HG03066 (cell line): ENCODE measurements at regions not wholly inside any gene's neighbourhood (a gene's known extent, or its start where the extent isn't known, plus 50 kb on each side); places are given as distances from the start of the nearest gene placed in this dataset.
"Not testable (repeated sequence)": the region's sequence is repeated elsewhere in the genome, so short reads cannot be mapped to it uniquely, and the experiment has no call there.

Experiments
- ATAC-seq: cut with Tn5 transposase; IDR thresholded peaks from one replicate; pipeline ENCODE4 v1.9.1; 2021; ENCODE audit warnings: low read depth; ENCODE audit not compliant: unreplicated experiment

DNA sequence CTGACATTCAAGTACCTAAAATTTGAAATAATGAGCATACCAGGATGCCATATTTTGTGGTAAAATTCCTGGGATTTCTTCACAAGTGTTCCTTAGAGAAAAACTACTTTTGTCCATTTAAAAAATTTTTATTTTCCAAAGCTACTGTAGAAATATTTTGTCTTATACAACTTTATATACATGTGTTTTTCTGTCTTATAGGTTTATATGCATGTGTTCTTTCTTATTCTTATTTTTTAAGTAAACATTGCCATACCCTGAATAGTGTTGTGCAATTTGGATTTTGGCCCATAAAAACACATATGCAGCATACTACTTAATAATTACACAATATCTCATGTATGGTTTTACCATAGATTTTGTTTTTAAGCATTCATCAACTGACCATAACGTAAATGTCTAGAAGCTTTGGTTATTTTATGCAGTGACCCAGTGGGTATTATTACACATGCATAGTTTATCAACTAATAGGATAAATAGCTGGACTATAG lies 1107.4 kb upstream of the SEL1L start:
- ATAC-seq = no peak

DNA sequence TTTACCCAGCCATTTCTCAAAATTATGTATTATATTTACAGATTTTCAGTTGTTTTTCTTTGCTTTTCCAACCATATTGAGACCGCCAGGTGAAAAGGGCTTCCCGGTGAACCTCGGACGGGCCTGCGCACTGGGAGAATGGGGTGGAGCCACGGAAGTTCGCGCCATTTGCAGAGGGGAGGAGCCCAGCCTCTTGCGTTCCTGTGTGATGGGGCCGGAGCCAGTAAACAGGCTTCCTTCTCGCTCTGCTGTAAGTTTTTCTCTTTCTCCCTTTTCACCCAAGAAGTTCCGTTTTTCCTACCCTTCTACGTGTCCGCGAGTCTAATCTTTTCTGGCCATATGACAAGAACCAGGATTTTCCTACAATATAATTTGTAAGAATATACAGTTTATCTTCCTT lies 1108.8 kb upstream of the SEL1L start:
- peak; percentile 97 for ATAC-seq

GRCh38 chr14:82647088-82647810 lies 1113.6 kb upstream of the SEL1L start:
- no peak for ATAC-seq

DNA sequence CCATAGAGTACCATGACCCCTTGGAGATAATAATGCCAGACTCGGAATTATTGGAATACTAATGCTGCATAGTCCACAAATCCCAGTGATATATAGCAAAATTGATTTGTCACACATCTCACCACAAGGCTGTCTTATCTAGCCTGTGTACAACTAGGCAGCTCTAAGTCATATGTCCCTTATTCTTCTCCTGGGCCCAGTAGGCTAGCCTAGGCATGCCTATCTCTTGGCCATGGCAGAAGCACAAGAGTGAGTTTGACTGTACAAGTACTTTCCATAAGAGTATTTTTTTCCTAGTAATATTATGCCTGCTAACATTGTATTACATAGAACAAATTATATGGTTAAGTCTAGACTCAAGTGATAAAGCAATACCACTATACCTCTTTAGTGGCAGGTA lies 1122.1 kb upstream of the SEL1L start:
- no peak for ATAC-seq

DNA sequence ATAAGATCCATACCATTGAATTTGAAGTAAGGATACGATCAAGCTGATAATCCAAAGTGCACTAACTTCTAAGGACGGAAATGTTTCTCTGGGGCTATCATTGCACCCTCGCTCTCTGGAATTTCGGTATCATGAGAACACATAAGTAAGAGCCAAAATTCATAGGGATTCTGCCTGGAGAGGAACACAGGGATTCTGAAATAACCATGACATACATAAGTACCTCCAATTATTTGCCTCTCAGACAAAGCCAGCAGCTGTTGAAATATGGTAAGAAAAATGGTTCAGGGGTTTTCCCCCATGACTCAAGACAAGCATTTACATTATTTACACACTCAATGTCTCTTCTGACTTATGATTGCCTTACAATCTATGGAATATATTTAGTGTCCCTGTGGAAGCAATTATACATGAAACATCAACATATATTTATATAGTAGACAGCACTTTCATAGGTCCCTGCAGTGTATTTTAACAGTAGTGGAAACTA lies 1123.6 kb upstream of the SEL1L start:
- ATAC-seq = no peak

GRCh38 chr14:82661258-82661657 lies 1127.6 kb upstream of the SEL1L start:
- ATAC-seq = no peak

GRCh38 chr14:82667006-82667405 lies 1133.4 kb upstream of the SEL1L start:
- ATAC-seq = no peak

GRCh38 chr14:82667501-82667900 lies 1133.8 kb upstream of the SEL1L start:
- ATAC-seq = no peak

DNA sequence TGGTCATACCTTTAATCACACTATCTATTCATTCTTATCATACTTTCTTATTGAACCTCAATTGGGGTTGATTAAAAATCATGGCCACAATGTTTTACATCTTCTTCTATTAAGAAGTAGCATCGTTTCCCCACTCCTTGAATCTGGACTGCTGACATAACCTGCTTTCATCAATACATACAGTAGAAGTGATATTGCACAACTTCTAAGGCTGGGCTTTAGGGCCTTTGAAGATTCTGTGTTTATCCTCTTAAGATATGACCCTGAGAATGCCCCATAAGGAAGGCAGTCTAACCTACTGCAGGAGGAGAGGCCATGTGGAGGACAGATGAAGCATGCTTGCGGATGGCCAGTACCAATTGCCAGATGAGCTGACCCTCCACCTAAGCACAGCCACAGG lies 1142.8 kb upstream of the SEL1L start:
- ATAC-seq = no peak

DNA sequence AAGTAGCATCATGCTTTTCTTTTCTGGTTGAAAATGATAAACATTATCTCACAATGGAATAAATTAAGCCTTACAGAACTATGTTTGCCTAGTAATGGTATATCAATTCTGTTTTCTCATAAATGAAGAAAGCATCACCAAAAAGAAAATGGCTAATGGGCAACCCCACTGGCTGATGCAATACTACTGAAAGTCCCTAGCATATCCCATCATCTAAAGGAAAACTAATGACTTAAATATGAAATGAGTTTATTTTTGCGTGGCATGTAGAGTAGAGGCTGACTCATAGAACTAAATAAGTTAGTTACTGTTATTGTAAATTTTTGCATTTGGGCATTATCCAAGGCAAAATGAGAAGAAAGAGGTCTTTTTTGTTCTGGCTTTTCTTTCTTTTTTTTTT lies 1156.3 kb upstream of the SEL1L start:
- ATAC-seq = no peak

- not testable (repeated sequence) for ATAC-seq
Observed at GRCh38 chr14:82691191-82691590, 1157.5 kb upstream of the SEL1L start.

GRCh38 chr14:82694820-82695219 lies 1161.2 kb upstream of the SEL1L start:
- ATAC-seq = no peak

- ATAC-seq = no peak
Observed at GRCh38 chr14:82704218-82704617, 1170.6 kb upstream of the SEL1L start.

DNA sequence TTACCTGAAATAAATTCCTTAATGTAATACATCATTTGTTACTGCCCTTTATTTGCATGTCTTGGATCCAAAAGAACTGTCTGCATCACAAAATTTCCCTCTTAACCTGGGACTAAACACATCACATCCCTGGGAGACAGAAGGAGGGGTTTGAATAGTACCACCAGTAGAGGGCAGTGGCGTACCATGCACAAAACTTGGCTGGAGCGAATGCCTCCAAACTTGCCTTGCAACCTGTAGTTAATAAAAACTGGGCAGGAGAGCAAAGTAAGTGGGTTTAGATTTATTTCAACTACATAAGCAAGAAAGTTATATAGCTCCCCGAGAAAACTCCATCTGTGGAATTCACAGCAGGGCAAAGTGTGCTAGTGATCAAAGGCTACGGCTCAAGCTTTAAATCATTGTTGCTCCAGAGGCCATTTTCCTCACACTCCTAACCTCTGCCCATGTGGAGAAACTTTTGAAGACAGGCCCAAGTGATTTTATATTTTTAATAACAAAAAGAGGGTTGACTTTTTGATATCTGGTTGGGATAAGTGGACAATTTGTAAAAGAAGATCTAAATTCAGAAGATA lies 1176.7 kb upstream of the SEL1L start:
- ATAC-seq = no peak

- no peak for ATAC-seq
Observed at GRCh38 chr14:82719617-82720016, 1186.0 kb upstream of the SEL1L start.

DNA sequence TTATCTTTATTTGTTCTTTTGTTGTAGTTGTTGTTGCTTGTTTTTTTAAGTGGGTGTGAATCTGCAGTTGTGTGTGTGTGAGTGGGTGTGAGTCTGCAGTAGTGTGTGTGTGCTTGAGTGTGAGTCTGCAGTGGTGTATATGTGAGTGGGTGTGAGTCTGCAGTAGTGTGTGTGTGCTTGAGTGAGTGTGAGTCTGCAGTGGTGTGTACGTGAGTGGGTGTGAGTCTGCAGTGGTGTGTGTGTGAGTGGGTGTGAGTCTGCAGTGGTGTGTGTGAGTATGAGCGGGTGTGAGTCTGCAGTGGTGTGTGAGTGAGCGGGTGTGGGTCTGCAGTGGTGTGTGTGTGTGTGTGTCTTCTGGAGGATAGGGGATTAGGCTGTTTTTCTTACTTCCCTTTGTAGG lies 1186.8 kb upstream of the SEL1L start:
- no peak for ATAC-seq

- no peak for ATAC-seq
Observed at GRCh38 chr14:82720946-82721345, 1187.3 kb upstream of the SEL1L start.

GRCh38 chr14:82724316-82724715 lies 1190.7 kb upstream of the SEL1L start:
- ATAC-seq = no peak

DNA sequence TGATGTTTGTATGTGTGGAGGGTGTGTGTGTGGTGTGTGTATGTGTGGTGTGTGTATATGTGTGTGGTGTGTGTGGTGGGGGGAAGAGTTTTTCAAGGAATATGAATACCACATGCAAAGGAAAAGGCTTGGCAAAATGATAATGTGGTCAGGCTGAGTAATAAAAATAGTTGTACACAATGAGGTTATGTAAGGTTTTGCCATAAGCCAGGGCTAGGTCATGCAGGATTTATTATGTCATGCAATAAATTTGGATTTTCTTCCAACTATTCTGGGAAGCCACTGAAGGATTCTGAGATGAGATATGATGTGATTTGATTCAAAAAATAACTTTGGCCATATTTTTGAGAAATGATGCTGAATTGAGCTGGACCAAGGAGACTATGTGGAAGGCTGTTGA lies 1191.6 kb upstream of the SEL1L start:
- ATAC-seq = no peak

DNA sequence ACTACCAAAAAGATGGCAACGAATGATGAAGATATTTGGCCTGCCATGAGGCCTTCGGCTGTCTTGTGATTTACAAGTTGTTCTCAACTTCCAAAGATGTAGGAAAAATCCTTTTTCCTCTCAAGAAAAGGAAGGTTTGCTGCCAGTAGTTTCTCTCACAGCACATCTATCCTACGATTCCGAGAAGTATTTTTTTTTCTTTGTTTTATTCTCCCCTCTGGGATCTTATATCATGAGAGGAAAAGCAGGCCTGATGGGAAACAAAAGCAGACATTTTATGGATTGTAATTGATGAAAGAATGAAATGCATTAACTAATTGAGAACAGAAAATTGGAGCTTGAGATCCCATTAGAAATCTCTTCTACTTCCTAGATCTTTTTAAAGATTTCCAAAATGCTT lies 1197.9 kb upstream of the SEL1L start:
- ATAC-seq = no peak

GRCh38 chr14:82740547-82740946 lies 1206.9 kb upstream of the SEL1L start:
- ATAC-seq = no peak

DNA sequence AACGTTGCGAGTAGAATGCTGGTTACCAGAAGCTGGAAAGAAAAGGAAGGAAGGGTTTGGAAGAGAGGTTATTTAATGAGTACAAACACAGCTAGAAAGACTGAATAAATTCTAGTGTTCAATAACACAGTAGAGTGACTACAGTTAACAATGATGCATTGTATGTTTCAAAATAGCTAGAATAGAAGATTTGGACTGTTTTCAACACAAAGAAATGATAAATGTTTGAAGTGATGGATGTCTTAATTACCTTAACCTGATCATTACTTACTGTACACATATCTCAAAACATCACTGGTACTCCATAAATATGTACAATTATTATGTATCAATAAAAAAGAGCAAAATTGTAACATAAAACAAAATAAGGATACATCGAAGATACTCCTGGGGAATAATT lies 1221.8 kb upstream of the SEL1L start:
- ATAC-seq = no peak
